CD14-positive monocyte (primary cell): ENCODE measurements at regions not wholly inside any gene's neighbourhood (a gene's known extent, or its start where the extent isn't known, plus 50 kb on each side); places are given as distances from the start of the nearest gene placed in this dataset.

Experiments used
- DNase-seq, 3 donors: peaks; one replicate each; pipeline ENCODE4 v3.0.0-alpha.2; 2011 to 2022
- H2AFZ ChIP-seq: 2 replicates; pipeline ENCODE4 v1.6.0; 2012; ENCODE audit warnings: mild to moderate bottlenecking, low read depth, low read length, inconsistent platforms; ENCODE audit not compliant: insufficient read depth, poor library complexity, severe bottlenecking
- H3K27ac ChIP-seq, 2 donors: 1 replicate in 1 of 2; 2 replicates in 1 of 2; pipeline ENCODE4 v1.5.1; 2012 to 2013; ENCODE audit warnings: low read length in 2 of 2, control low read depth in 1 of 2, inconsistent platforms in 1 of 2, low read depth in 1 of 2, mild to moderate bottlenecking in 1 of 2
- H3K27me3 ChIP-seq, 2 donors: one replicate each; pipeline versions ENCODE4 v1.6.0 to v1.6.1; 2011 to 2013; ENCODE audit warnings: low read length in 2 of 2; ENCODE audit not compliant: control insufficient read depth in 2 of 2, insufficient read depth in 2 of 2
- H3K36me3 ChIP-seq, 2 donors: replicated peaks in 1 of 2; 1 replicate in 1 of 2; 2 replicates in 1 of 2; pipeline versions ENCODE4 v1.5.1 to v1.6.1; 2012 to 2013; ENCODE audit warnings: low read length in 2 of 2, control low read depth in 1 of 2, inconsistent platforms in 1 of 2, mild to moderate bottlenecking in 1 of 2; ENCODE audit not compliant: insufficient read depth in 2 of 2, control insufficient read depth in 1 of 2
- H3K4me1 ChIP-seq, 2 donors: 1 replicate in 1 of 2; 2 replicates in 1 of 2; pipeline versions ENCODE4 v1.5.1 to v1.6.1; 2012 to 2013; ENCODE audit warnings: low read length in 2 of 2, control low read depth in 1 of 2, inconsistent platforms in 1 of 2, mild to moderate bottlenecking in 1 of 2, moderate library complexity in 1 of 2; ENCODE audit not compliant: insufficient read depth in 2 of 2, control insufficient read depth in 1 of 2
- H3K4me2 ChIP-seq: replicated peaks from 2 replicates; pipeline ENCODE3; 2012; ENCODE audit warnings: low read length, moderate library complexity, mild to moderate bottlenecking; ENCODE audit not compliant: poor library complexity, severe bottlenecking; ENCODE audit errors: extremely low read depth
- H3K4me3 ChIP-seq, 3 experiments: fragments of 200-600 bp in 1 of 3; sonication (generic) in 1 of 3; replicated peaks in 1 of 3; 1 replicate in 2 of 3; 2 replicates in 1 of 3; pipeline ENCODE4 v1.5.1; 2011 to 2013; ENCODE audit warnings: low read length in 3 of 3, mild to moderate bottlenecking in 3 of 3, control low read depth in 2 of 3, low read depth in 2 of 3, inconsistent platforms in 1 of 3, moderate library complexity in 1 of 3
- H3K79me2 ChIP-seq: 2 replicates; pipeline ENCODE4 v1.6.0; 2012; ENCODE audit warnings: mild to moderate bottlenecking, control low read depth, inconsistent platforms, low read length, moderate library complexity; ENCODE audit not compliant: insufficient read depth
- H3K9ac ChIP-seq: 2 replicates; pipeline ENCODE4 v1.6.0; 2017; ENCODE audit warnings: low read length, mild to moderate bottlenecking; ENCODE audit not compliant: insufficient read depth, poor library complexity, severe bottlenecking
- H3K9me3 ChIP-seq, 2 donors: replicated peaks in 1 of 2; 1 replicate in 1 of 2; 2 replicates in 1 of 2; pipeline versions ENCODE4 v1.5.1 to v1.6.1; 2012 to 2013; ENCODE audit warnings: low read length in 2 of 2, control low read depth in 1 of 2; ENCODE audit not compliant: control insufficient read depth in 1 of 2, insufficient read depth in 1 of 2
- H4K20me1 ChIP-seq: 2 replicates; pipeline ENCODE4 v1.6.0; 2012; ENCODE audit warnings: mild to moderate bottlenecking, low read length, control low read depth, moderate library complexity; ENCODE audit not compliant: insufficient read depth
- H3K27ac Mint-ChIP-seq, 7 donors: one replicate each; pipeline ENCODE4 v1.8.0; 2020; ENCODE audit warnings: mild to moderate bottlenecking in 7 of 7, mixed read lengths in 7 of 7, moderate library complexity in 6 of 7, inconsistent platforms in 2 of 7
- H3K27me3 Mint-ChIP-seq, 3 donors: one replicate each; pipeline ENCODE4 v1.8.0; 2021 to 2022; ENCODE audit warnings: low read depth in 3 of 3, mild to moderate bottlenecking in 3 of 3, mixed read lengths in 3 of 3, moderate library complexity in 3 of 3, inconsistent platforms in 1 of 3
- H3K36me3 Mint-ChIP-seq, 2 donors: one replicate each; pipeline ENCODE4 v1.8.0; 2020; ENCODE audit warnings: mixed read lengths in 2 of 2, inconsistent platforms in 1 of 2, mild to moderate bottlenecking in 1 of 2
- H3K4me1 Mint-ChIP-seq: one replicate; pipeline ENCODE4 v1.8.0; 2020; ENCODE audit warnings: mild to moderate bottlenecking, mixed read lengths
- H3K4me3 Mint-ChIP-seq, 2 donors: one replicate each; pipeline ENCODE4 v1.8.0; 2020; ENCODE audit warnings: mild to moderate bottlenecking in 2 of 2, mixed read lengths in 2 of 2, moderate library complexity in 1 of 2
- H3K9me3 Mint-ChIP-seq, 7 donors: one replicate each; pipeline ENCODE4 v1.8.0; 2020 to 2022; ENCODE audit warnings: mixed read lengths in 7 of 7, mild to moderate bottlenecking in 6 of 7, moderate library complexity in 6 of 7, inconsistent platforms in 2 of 7
- CTCF ChIP-seq: fragments of 200-600 bp; IDR thresholded peaks from one replicate; pipeline ENCODE4 v1.8.0; 2022; ENCODE audit warnings: antibody characterized with exemption, mild to moderate bottlenecking
- WGBS: methylation state at CpG from one replicate; pipeline ENCODE4 v1.1.5; 2013; ENCODE audit warnings: missing lambda C conversion rate; ENCODE audit not compliant: insufficient coverage; 5-methylcytosine and 5-hydroxymethylcytosine counted together
- intact Hi-C, 2 donors: fragments of 100-400 bp; cut with micrococcal nuclease; formaldehyde crosslinking; loops; one replicate each; pipeline versions ENCODE4 v1.15.0 to v1.15.1; 2023

- H3K9me3 Mint-ChIP-seq, result peaks cover 2 to 19% (median 6%) of the 10 kb centered on the region in 7 donors
- H3K27ac Mint-ChIP-seq, result no peak overlapping the region
- no peak overlapping the region for H3K4me2 ChIP-seq
- no peaks in the 10 kb centered on the region for H4K20me1 ChIP-seq
- peaks cover 12% of the 10 kb centered on the region for H3K4me1 Mint-ChIP-seq
- no peak overlapping the region for H3K4me3 ChIP-seq
- peaks cover 0 to 5% (median 4%) of the 10 kb centered on the region in 3 donors for H3K27me3 Mint-ChIP-seq
- WGBS, result no CpG with 5 or more reads among the region's 3 CpGs
- no peaks in the 10 kb centered on the region for H3K79me2 ChIP-seq
- no peak overlapping the region for H2AFZ ChIP-seq
- H3K27ac ChIP-seq, result no peak overlapping the region
- intact Hi-C loops, result no loop called here
- no peak overlapping the region for H3K4me3 Mint-ChIP-seq
- DNase-seq, result no peak
- peaks cover 0 to 3% of the 10 kb centered on the region in 2 donors for H3K9me3 ChIP-seq
- no peaks in the 10 kb centered on the region for H3K36me3 ChIP-seq
- H3K27me3 ChIP-seq, result no peaks in the 10 kb centered on the region
- H3K4me1 ChIP-seq, result peaks cover 0 to 2% of the 10 kb centered on the region in 2 donors
- no peak for TF ChIP-seq CTCF
- H3K36me3 Mint-ChIP-seq, result no peaks in the 10 kb centered on the region
- no peak overlapping the region for H3K9ac ChIP-seq
These were observed 183.3 kb upstream of the ARID1B start for GRCh38 chr6:156593893-156594292.

- Histone ChIP-seq H3K36me3 (no peaks in the 10 kb centered on the region), H4K20me1 (no peaks in the 10 kb centered on the region), H3K79me2 (no peaks in the 10 kb centered on the region), H3K27ac (no peak overlapping the region), H3K4me2 (no peak overlapping the region), H3K4me1 (no peaks in the 10 kb centered on the region), H2AFZ (no peak overlapping the region), H3K9ac (no peak overlapping the region), H3K4me3 (no peak overlapping the region), H3K27me3 (no peaks in the 10 kb centered on the region), H3K9me3 (peaks cover 0 to 3% of the 10 kb centered on the region in 2 donors)
- H3K27me3 Mint-ChIP-seq, result peaks cover 0 to 4% (median 3%) of the 10 kb centered on the region in 3 donors
- H3K4me1 Mint-ChIP-seq, result peaks cover 4% of the 10 kb centered on the region
- no peak overlapping the region for H3K27ac Mint-ChIP-seq
- WGBS, result no CpG with 5 or more reads among the region's 1 CpG
- no peak overlapping the region for H3K4me3 Mint-ChIP-seq
- H3K36me3 Mint-ChIP-seq, result no peaks in the 10 kb centered on the region
- TF ChIP-seq CTCF, result no peak
- DNase-seq, result no peak
- peaks cover 2 to 19% (median 6%) of the 10 kb centered on the region in 7 donors for H3K9me3 Mint-ChIP-seq
- intact Hi-C loops, result no loop called here
These were observed 184.1 kb upstream of the ARID1B start for GRCh38 chr6:156593127-156593526.
